Gastrocnemius medialis (tissue), 4 donors: ENCODE measurements at regions not wholly inside any gene's neighbourhood (a gene's known extent, or its start where the extent isn't known, plus 50 kb on each side); places are given as distances from the start of the nearest gene placed in this dataset.

ENCODE experiments used
- CTCF ChIP-seq, 5 experiments: fragments of 450-650 bp in 3 of 5; fragments of 200-600 bp in 2 of 5; sonication (generic) in 2 of 5; IDR thresholded peaks in 4 of 5; conservative IDR thresholded peaks in 1 of 5; 1 replicate in 4 of 5; 2 replicates in 1 of 5; pipeline ENCODE4 v1.5.1; 2016 to 2019; ENCODE audit warnings: antibody characterized with exemption in 5 of 5, mild to moderate bottlenecking in 3 of 5, moderate library complexity in 3 of 5
- POLR2A ChIP-seq, 2 donors: fragments of 450-650 bp; IDR thresholded peaks; one replicate each; pipeline ENCODE4 v1.6.1; 2017; ENCODE audit warnings: antibody characterized with exemption in 2 of 2, mild to moderate bottlenecking in 2 of 2, moderate library complexity in 2 of 2

- TF ChIP-seq CTCF (IDR thresholded peaks at IDR 0.05 in 4 of 5, conservative IDR thresholded peaks at IDR 0.05 in 1 of 5) (no peak), POLR2A (IDR thresholded peaks at IDR 0.05) (no peak)
These were observed 191.7 kb downstream of the SPTSSA start for GRCh38 chr14:34270361-34270760.
